GM12878 (cell line): ENCODE measurements at regions not wholly inside any gene's neighbourhood (a gene's known extent, or its start where the extent isn't known, plus 50 kb on each side); places are given as distances from the start of the nearest gene placed in this dataset.

Experiments used
- ATAC-seq: fragments of 200-7000 bp; cut with Tn5 transposase; 3 replicates; pipeline ENCODE4 v1.9.1; 2020; ENCODE audit warnings: mild to moderate bottlenecking, moderate library complexity
- BruUV-seq: library from RNA; stranded (reverse); fragments of 400-500 nt; replicated peaks from 2 replicates; lab custom pipeline; 2021; lab: Mats Ljungman, UMichigan
- CTCF ChIA-PET: fragments of 300-600 bp; sonication (Branson Sonifier 250); formaldehyde crosslinking; extraction: SDS; loops from one replicate; lab custom pipeline; 2021; ENCODE audit warnings: inconsistent platforms; lab: Yijun Ruan, JAX
- POLR2A ChIA-PET: fragments of 350-600 bp; formaldehyde crosslinking; extraction: SDS; loops from one replicate; lab custom pipeline; 2021; ENCODE audit warnings: inconsistent platforms; lab: Charles Lee
- RAD21 ChIA-PET: fragments of 300-600 bp; sonication (Branson Sonifier 250); formaldehyde crosslinking; loops from one replicate; lab custom pipeline; 2023; ENCODE audit warnings: antibody characterized with exemption; ENCODE audit not compliant: unreplicated experiment; lab: Charles Lee
- SMC1A ChIA-PET: fragments of 300-600 bp; sonication (Branson Sonifier 250); formaldehyde crosslinking; loops from one replicate; lab custom pipeline; 2023; ENCODE audit not compliant: unreplicated experiment, uncharacterized antibody; lab: Charles Lee
- DNase-seq: peaks from one replicate; pipeline ENCODE4 v3.0.0-alpha.2; 2011; ENCODE audit warnings: low read depth, low spot score
- FAIRE-seq: peaks from 3 replicates; lab custom pipeline; 2011; peaks lifted over from hg19 to GRCh38; lab: Jason Lieb, UNC
- H2AFZ ChIP-seq: 2 replicates; pipeline ENCODE4 v1.6.0; 2011; ENCODE audit warnings: low read depth, low read length, control low read depth; ENCODE audit not compliant: control insufficient read depth
- H3K27ac ChIP-seq: 2 replicates; pipeline ENCODE4 v1.5.1; 2011; ENCODE audit warnings: control low read depth; ENCODE audit not compliant: control insufficient read depth, insufficient read depth
- H3K27me3 ChIP-seq, 2 experiments: replicated peaks in 1 of 2; 2 replicates each; pipeline versions ENCODE4 v1.6.0 to v1.6.1; 2011; ENCODE audit warnings: low read length in 1 of 2; ENCODE audit not compliant: control insufficient read depth in 2 of 2, insufficient read depth in 2 of 2
- H3K36me3 ChIP-seq, 2 experiments: 2 replicates each; pipeline ENCODE4 v1.5.1; 2011; ENCODE audit warnings: low read length in 1 of 2; ENCODE audit not compliant: control insufficient read depth in 2 of 2, insufficient read depth in 2 of 2
- H3K4me1 ChIP-seq: 2 replicates; pipeline ENCODE4 v1.6.1; 2011; ENCODE audit warnings: mild to moderate bottlenecking, low read length, moderate library complexity, mixed read lengths; ENCODE audit not compliant: control insufficient read depth, insufficient read depth
- H3K4me2 ChIP-seq: 2 replicates; pipeline ENCODE4 v1.6.0; 2011; ENCODE audit warnings: control low read depth; ENCODE audit not compliant: control insufficient read depth, insufficient read depth
- H3K4me3 ChIP-seq: fragments of 200-600 bp; sonication (generic); 2 replicates; pipeline ENCODE4 v1.5.1; 2016
- H3K79me2 ChIP-seq: 2 replicates; pipeline ENCODE4 v1.6.0; 2011; ENCODE audit warnings: low read length; ENCODE audit not compliant: control insufficient read depth, insufficient read depth
- H3K9ac ChIP-seq: 2 replicates; pipeline ENCODE4 v1.8.0; 2011; ENCODE audit warnings: low read length, control low read depth, mixed read lengths; ENCODE audit not compliant: control insufficient read depth, insufficient read depth
- H3K9me3 ChIP-seq: replicated peaks from 3 replicates; pipeline ENCODE4 v1.5.1; 2011; ENCODE audit warnings: mild to moderate bottlenecking, low read length; ENCODE audit not compliant: control insufficient read depth, insufficient read depth
- H4K20me1 ChIP-seq: 2 replicates; pipeline ENCODE4 v1.6.0; 2011; ENCODE audit not compliant: control insufficient read depth, insufficient read depth
- CHD4 ChIP-seq: fragments of 200-600 bp; sonication (generic); IDR thresholded peaks from 2 replicates; pipeline ENCODE4 v1.6.1; 2016; ENCODE audit warnings: mild to moderate bottlenecking
- HDAC6 ChIP-seq: fragments of 200-600 bp; sonication (generic); IDR thresholded peaks from one replicate; pipeline ENCODE4 v1.8.0; 2017; ENCODE audit warnings: antibody characterized with exemption; ENCODE audit not compliant: unreplicated experiment
- IKZF2 ChIP-seq, 2 experiments: fragments of 450-650 bp; IDR thresholded peaks; 2 replicates each; pipeline ENCODE4 v1.6.1; 2017; ENCODE audit warnings: mild to moderate bottlenecking in 2 of 2, moderate library complexity in 2 of 2
- NR2C1 ChIP-seq: fragments of 450-650 bp; IDR thresholded peaks from 2 replicates; pipeline ENCODE4 v1.6.1; 2017; ENCODE audit warnings: antibody characterized with exemption, mild to moderate bottlenecking, moderate library complexity
- SIN3A ChIP-seq: IDR thresholded peaks from 2 replicates; pipeline ENCODE4 v1.6.1; 2012; ENCODE audit warnings: low read depth, low read length, improper control_type of control experiment
- SUZ12 ChIP-seq: fragments of 200-600 bp; sonication (generic); IDR thresholded peaks from one replicate; pipeline ENCODE4 v1.6.1; 2018; ENCODE audit warnings: antibody characterized with exemption, mild to moderate bottlenecking; ENCODE audit not compliant: unreplicated experiment
- WGBS: methylation state at CpG from one replicate; pipeline ENCODE4 v1.1.6; 2016; ENCODE audit warnings: low lambda C conversion rate; ENCODE audit not compliant: insufficient replicate concordance, insufficient coverage; ENCODE audit errors: missing lambda C conversion rate; 5-methylcytosine and 5-hydroxymethylcytosine counted together
- in situ Hi-C: fragments of 300-500 bp; cut with MboI; formaldehyde crosslinking; loops from 9 replicates; pipeline ENCODE4 v1.14.3; 2018; ENCODE audit warnings: mixed read lengths
- intact Hi-C: fragments of 100-400 bp; cut with micrococcal nuclease; formaldehyde crosslinking; loops from one replicate; pipeline ENCODE4 v1.14.2; 2022; ENCODE audit not compliant: unreplicated experiment
- TF ChIP-seq, protein P1 (sequence below): fragments of 450-650 bp; IDR thresholded peaks from 2 replicates; pipeline ENCODE4 v1.6.1; 2016; ENCODE audit warnings: mild to moderate bottlenecking

DNA sequence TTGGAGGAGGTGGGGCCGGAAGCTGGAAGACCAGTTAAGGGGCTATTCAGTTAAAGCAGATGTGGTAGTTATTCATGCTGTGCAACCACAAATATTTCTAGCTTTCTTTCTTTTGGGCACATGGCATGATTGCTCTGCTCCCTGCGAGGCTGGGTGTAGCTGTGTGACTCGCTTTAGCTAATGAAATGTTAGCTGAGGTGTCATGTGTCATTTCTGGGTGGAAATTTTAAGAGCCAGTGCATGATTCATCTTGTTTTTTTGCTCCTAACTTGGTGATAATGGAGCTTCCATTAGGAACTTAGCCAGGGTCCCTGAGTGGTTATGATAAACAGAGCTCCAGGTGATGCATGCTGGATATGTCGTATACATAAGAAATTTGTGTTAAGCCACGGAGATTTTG is 300.6 kb downstream of the SATB1 start:
- Histone ChIP-seq H3K27ac (no peak overlapping the region), H3K4me2 (no peak overlapping the region), H4K20me1 (no peaks in the 10 kb centered on the region), H3K9ac (no peak overlapping the region), H3K4me1 (peaks cover 6% of the 10 kb centered on the region; the same call in 1 of the 2 replicates), H2AFZ (no peak overlapping the region), H3K4me3 (no peak overlapping the region), H3K9me3 (no peaks in the 10 kb centered on the region), H3K27me3 (no peaks in the 10 kb centered on the region), H3K36me3 (no peaks in the 10 kb centered on the region), H3K79me2 (no peaks in the 10 kb centered on the region)
- BruUV-seq, result no TSS peak
- TF ChIP-seq SIN3A, result no peak
- TF ChIP-seq, protein P1, sequence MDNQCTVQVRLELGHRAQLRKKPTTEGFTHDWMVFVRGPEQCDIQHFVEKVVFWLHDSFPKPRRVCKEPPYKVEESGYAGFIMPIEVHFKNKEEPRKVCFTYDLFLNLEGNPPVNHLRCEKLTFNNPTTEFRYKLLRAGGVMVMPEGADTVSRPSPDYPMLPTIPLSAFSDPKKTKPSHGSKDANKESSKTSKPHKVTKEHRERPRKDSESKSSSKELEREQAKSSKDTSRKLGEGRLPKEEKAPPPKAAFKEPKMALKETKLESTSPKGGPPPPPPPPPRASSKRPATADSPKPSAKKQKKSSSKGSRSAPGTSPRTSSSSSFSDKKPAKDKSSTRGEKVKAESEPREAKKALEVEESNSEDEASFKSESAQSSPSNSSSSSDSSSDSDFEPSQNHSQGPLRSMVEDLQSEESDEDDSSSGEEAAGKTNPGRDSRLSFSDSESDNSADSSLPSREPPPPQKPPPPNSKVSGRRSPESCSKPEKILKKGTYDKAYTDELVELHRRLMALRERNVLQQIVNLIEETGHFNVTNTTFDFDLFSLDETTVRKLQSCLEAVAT, result no peak
- no peak for TF ChIP-seq IKZF2 (IDR thresholded peaks at IDR 0.05)
- TF ChIP-seq SUZ12, result no peak
- no peak for TF ChIP-seq HDAC6
- in situ Hi-C loops, result no loop called here
- intact Hi-C loops, result no loop called here
- ChIA-PET RAD21 (no interaction called here), POLR2A (no interaction called here), CTCF (interaction anchor here (0.9 to 1.8 kb wide), 5 partner anchors 18 to 713 kb away, joined by 3 to 5 read pairs (median 4); no protein-coding TSS in a partner anchor), SMC1A (interaction anchor here (0.7 to 5.3 kb wide), 5 partner anchors 12 to 98 kb away, joined by 3 to 36 read pairs (median 4); no protein-coding TSS in a partner anchor)
- DNase-seq (no peak), FAIRE-seq (no peak), ATAC-seq (no peak)
- 18% methylated on average over 5 of the region's 5 CpGs for WGBS

DNA sequence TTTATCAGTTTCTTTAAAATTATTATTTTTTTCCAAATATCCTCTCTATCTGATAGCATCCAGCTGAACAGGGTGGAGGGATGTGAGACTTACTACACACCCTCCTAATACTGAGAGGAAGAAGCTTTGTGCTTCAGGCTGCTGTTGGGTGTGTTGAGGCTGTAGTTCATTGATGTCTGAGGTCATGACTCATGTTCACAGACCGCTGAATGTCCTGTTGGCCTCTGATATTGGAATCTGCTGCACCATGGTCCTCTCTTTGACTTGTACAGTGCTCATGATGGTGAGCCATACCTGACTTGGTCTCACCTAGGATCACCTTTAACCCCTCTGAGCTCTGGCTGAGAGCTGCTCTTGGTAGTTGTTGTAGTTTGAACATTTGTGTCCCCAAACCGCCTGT is 302.9 kb downstream of the SATB1 start:
- RAD21 ChIA-PET, result interaction anchor here (1.0 kb wide), 1 partner anchor 10 kb away, joined by 3 read pairs; no protein-coding TSS in a partner anchor
- Histone ChIP-seq H3K27me3 (no peaks in the 10 kb centered on the region), H3K4me2 (no peak overlapping the region), H3K9ac (no peak overlapping the region), H3K9me3 (no peaks in the 10 kb centered on the region), H2AFZ (no peak overlapping the region), H3K4me1 (peaks cover 6% of the 10 kb centered on the region; the same call in 1 of the 2 replicates), H3K27ac (no peak overlapping the region), H3K36me3 (no peaks in the 10 kb centered on the region), H3K79me2 (no peaks in the 10 kb centered on the region), H4K20me1 (no peaks in the 10 kb centered on the region), H3K4me3 (no peak overlapping the region)
- ATAC-seq (no peak), DNase-seq (no peak), FAIRE-seq (no peak)
- SMC1A ChIA-PET, result interaction anchor here (1.5 kb wide), 1 partner anchor 102 kb away, joined by 4 read pairs; no protein-coding TSS in a partner anchor
- CTCF ChIA-PET, result interaction anchor here (0.5 kb wide), 1 partner anchor 405 kb away, joined by 3 read pairs; no protein-coding TSS in a partner anchor
- 61% methylated on average over 2 of the region's 2 CpGs for WGBS
- in situ Hi-C loops (no loop called here), intact Hi-C loops (no loop called here)
- BruUV-seq, result no TSS peak
- POLR2A ChIA-PET, result no interaction called here
- no peak for TF ChIP-seq NR2C1
- no peak for TF ChIP-seq CHD4
- no peak for TF ChIP-seq IKZF2 (IDR thresholded peaks at IDR 0.05)
